Lower lobe of right lung (tissue), 2 donors: ENCODE measurements at regions not wholly inside any gene's neighbourhood (a gene's known extent, or its start where the extent isn't known, plus 50 kb on each side); places are given as distances from the start of the nearest gene placed in this dataset.
A peak's percentile ranks its signal among the peaks of the same experiment; 100 is the strongest.

ENCODE experiments used
- ATAC-seq, 2 donors: fragments of 200-7000 bp; cut with Tn5 transposase; one replicate each; pipeline ENCODE4 v1.9.1; 2020 to 2022; ENCODE audit warnings: mild to moderate bottlenecking in 2 of 2, moderate library complexity in 2 of 2
- DNase-seq: peaks from one replicate; pipeline ENCODE4 v3.0.0-alpha.2; 2020
- H3K27ac ChIP-seq: fragments of 200-600 bp; one replicate; pipeline ENCODE4 v1.8.0; 2022
- H3K27me3 ChIP-seq: fragments of 200-600 bp; one replicate; pipeline ENCODE4 v1.8.0; 2022; ENCODE audit warnings: low read depth
- H3K36me3 ChIP-seq: fragments of 200-600 bp; one replicate; pipeline ENCODE4 v1.8.0; 2022; ENCODE audit warnings: mild to moderate bottlenecking
- H3K4me1 ChIP-seq: fragments of 200-600 bp; one replicate; pipeline ENCODE4 v1.8.0; 2022
- H3K4me3 ChIP-seq: fragments of 200-600 bp; one replicate; pipeline ENCODE4 v1.8.0; 2022; ENCODE audit warnings: mild to moderate bottlenecking
- H3K9me3 ChIP-seq: fragments of 200-600 bp; one replicate; pipeline ENCODE4 v1.8.0; 2022
- intact Hi-C: fragments of 100-400 bp; cut with DNase I; formaldehyde crosslinking; loops from one replicate; pipeline ENCODE4 v1.11.0; 2022
- TF ChIP-seq, protein P1 (sequence below): fragments of 200-600 bp; IDR thresholded peaks from one replicate; pipeline ENCODE4 v1.8.0; 2022; ENCODE audit warnings: antibody characterized with exemption, mild to moderate bottlenecking
- donor health status: DM: no; HTN: yes; CAD: no; lungs with severe emphysema.

DNA sequence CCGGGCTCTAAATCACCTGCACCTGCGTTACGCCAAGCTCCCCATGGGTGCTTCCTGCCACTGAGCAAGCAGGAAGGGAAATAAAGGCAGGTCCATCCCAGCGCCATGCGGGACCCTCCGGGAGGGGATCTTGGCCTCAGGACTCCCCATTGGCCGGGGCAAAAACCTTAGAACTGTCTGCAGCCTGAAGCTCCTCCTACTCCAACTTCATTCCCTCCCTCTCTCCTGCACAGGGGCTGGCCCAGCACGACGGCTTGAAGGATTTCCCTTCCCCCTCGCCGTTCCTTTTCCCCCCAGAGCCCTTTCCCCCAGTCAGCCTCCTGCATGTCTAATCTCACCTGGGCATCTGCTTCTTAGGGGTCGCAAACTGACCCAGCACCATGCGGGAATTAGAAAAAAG, 137.2 kb upstream of the NCOR2 start:
- H3K27me3 ChIP-seq, result no peaks in the 10 kb centered on the region
- peaks cover 57% of the 10 kb centered on the region for H3K4me1 ChIP-seq
- ATAC-seq, result no peak
- no peak for DNase-seq
- H3K4me3 ChIP-seq, result no peak overlapping the region
- H3K27ac ChIP-seq, result peak overlapping the region; percentile 77
- TF ChIP-seq, protein P1, sequence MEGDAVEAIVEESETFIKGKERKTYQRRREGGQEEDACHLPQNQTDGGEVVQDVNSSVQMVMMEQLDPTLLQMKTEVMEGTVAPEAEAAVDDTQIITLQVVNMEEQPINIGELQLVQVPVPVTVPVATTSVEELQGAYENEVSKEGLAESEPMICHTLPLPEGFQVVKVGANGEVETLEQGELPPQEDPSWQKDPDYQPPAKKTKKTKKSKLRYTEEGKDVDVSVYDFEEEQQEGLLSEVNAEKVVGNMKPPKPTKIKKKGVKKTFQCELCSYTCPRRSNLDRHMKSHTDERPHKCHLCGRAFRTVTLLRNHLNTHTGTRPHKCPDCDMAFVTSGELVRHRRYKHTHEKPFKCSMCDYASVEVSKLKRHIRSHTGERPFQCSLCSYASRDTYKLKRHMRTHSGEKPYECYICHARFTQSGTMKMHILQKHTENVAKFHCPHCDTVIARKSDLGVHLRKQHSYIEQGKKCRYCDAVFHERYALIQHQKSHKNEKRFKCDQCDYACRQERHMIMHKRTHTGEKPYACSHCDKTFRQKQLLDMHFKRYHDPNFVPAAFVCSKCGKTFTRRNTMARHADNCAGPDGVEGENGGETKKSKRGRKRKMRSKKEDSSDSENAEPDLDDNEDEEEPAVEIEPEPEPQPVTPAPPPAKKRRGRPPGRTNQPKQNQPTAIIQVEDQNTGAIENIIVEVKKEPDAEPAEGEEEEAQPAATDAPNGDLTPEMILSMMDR, result no peak
- peaks cover 5% of the 10 kb centered on the region for H3K9me3 ChIP-seq
- intact Hi-C loops, result no loop called here
- no peaks in the 10 kb centered on the region for H3K36me3 ChIP-seq

DNA sequence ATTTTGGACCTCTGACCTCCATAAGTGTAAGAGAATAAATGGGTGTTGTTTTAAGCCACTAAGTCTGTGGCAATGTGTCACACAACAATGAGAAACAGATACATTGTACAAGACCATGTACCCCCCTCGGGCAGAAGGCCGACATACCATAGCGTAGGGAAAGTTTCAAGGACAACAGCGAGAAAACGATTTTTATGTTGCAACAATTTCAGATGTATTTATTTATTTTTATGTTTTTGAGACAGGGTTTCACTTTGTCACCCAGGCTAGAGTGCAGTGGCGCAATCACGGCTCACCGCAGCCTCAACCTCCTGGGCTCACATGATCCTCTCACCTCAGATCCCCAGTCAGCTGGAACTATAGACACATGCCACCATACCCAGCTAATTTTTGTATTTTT, 136.4 kb upstream of the NCOR2 start:
- peak; percentile 81 for DNase-seq

DNA sequence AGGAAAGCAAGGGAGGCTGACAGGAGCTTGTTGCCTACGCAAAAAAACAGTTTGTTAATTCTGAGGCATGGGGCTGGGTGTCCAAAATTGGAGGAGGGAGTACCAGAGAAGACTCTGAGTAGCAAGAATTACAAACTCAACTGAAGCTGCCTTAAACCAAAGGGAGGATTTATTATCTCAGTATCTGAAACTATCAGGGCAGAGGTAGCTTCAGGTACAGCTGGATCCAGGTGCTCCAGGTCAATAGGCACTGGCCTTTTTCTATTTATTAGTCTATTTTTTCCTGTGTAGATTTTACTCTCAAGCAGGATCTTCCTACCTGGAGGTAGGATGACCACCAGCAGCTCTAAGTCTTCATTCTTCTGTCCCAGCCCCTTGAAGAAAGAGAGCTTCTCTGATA, 135.3 kb upstream of the NCOR2 start:
- ATAC-seq (no peak), DNase-seq (no peak)
- Histone ChIP-seq H3K27ac (peak overlapping the region; percentile 77), H3K4me1 (peaks cover 66% of the 10 kb centered on the region), H3K27me3 (no peaks in the 10 kb centered on the region), H3K9me3 (peaks cover 1% of the 10 kb centered on the region), H3K36me3 (no peaks in the 10 kb centered on the region), H3K4me3 (no peak overlapping the region)
- TF ChIP-seq, protein P1, result no peak
- intact Hi-C loops, result no loop called here

More for the DNA sequence above, 136.4 kb upstream of the NCOR2 start:
- peaks cover 5% of the 10 kb centered on the region for H3K9me3 ChIP-seq
- H3K27ac ChIP-seq, result peak overlapping the region; percentile 77
- H3K36me3 ChIP-seq, result no peaks in the 10 kb centered on the region
- peaks cover 59% of the 10 kb centered on the region for H3K4me1 ChIP-seq
- no peaks in the 10 kb centered on the region for H3K27me3 ChIP-seq
- ATAC-seq, result no peak
- no peak overlapping the region for H3K4me3 ChIP-seq
- intact Hi-C loops, result no loop called here
- TF ChIP-seq, protein P1, result no peak

DNA sequence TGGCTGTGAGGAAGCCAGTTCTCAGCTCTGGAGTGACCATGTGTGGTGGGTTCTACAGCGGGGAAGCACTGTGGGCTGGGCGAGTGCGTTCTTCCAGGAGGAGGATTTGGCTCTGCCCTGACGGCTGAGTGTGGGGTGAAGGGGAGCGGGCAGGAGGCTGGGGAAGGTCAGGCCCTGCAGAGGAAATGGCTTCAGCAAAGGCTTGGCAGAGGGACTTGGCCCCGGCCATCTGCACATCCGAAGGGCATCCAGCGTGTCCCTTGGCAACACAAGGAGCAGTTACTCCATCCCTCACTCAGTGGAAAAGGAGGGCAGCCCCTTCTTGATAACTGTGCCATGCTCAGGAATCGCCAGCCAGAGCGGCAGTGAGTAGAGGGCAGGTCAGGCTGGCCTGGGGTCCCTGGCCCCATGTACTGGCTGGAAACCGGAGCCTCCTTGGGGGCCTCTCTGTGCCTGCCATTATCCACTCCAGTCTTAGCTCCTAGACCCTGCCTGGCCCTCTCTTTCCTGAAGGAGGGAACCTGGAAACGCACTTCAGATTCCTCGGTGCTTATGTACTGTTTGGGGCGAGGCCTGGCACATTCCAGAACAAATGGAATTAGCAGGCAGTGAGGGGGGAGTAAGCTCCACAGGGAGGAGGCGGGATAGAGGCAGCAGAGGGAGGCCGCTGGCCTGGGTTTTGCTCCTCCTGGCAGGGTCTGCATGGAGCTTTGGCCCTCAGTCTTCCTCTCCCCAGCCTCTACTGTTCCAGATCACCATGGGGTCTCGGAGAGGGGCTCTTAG, 133.6 kb upstream of the NCOR2 start:
- Histone ChIP-seq H3K4me1 (peaks cover 82% of the 10 kb centered on the region), H3K4me3 (peak overlapping the region; percentile 20), H3K36me3 (no peaks in the 10 kb centered on the region), H3K9me3 (no peaks in the 10 kb centered on the region), H3K27me3 (no peaks in the 10 kb centered on the region), H3K27ac (peak overlapping the region; percentile 85)
- TF ChIP-seq, protein P1, result no peak
- intact Hi-C loops, result no loop called here
- ATAC-seq (peak; percentile 75 to 81), DNase-seq (peak; percentile 76)

DNA sequence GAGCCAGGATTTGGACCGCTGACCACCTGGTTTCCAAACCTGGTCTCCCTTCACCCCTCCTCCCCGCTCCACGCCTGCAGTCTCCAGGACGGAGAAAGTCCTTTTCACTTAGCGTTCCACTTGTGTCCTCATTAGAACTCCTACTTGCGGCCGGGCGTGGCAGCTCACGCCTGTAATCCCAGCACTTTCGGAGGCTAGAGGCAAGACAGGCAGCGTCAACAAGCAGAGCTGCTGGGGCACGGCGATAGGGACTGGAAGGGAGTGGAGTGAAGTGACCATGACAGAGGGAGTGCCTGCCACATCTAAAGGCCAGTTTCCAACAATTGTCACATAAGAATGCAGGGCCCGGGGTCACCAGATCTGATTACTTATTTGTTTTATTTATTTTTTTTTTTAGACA, 132.5 kb upstream of the NCOR2 start:
- Histone ChIP-seq H3K9me3 (no peaks in the 10 kb centered on the region), H3K36me3 (no peaks in the 10 kb centered on the region), H3K4me3 (peak overlapping the region; percentile 20), H3K4me1 (peaks cover 78% of the 10 kb centered on the region), H3K27ac (peak overlapping the region; percentile 85), H3K27me3 (no peaks in the 10 kb centered on the region)
- peak; percentile 86 for DNase-seq
- peak; percentile 65 to 72 for ATAC-seq
- intact Hi-C loops, result no loop called here
- TF ChIP-seq, protein P1, result no peak
